ENCODE measurements at regions not wholly inside any gene's neighbourhood (a gene's known extent, or its start where the extent isn't known, plus 50 kb on each side); places are given as distances from the start of the nearest gene placed in this dataset.
"Not testable (repeated sequence)": the region's sequence is repeated elsewhere in the genome, so short reads cannot be mapped to it uniquely, and the experiment has no call there.

DNA sequence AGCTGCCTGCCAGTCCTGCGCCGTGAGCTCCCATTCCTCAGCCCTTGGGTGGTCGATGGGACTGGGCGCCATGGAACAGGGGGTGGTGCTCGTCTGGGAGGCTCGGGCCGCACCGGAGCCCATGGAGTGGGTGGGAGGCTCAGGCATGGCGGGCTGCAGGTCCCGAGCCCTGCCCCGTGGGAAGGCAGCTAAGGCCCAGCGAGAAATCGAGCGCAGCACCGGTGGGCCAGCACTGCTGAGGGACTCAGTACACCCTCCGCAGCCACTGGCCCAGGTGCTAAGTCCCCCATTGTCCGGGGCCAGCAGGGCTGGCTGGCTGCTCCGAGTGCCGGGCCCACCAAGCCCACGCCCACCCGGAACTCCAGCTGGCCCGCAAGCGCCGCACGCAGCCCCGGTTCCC lies 501.0 kb upstream of the BRINP1 start:
- 89 to 96% methylated on average over 11 to 26 of the region's 26 CpGs for WGBS, 2 donors
- not testable (repeated sequence) for H3K27me3 ChIP-seq (ENCODE audit: control insufficient read depth in 1 of 2, insufficient read depth in 2 of 2, low read length in 2 of 2); H3K4me1 ChIP-seq (ENCODE audit: control insufficient read depth in 2 of 2, insufficient read depth in 2 of 2, low read length in 1 of 2); H3K36me3 ChIP-seq (ENCODE audit: control insufficient read depth in 2 of 2, insufficient read depth in 2 of 2, low read length in 1 of 2); H3K9me3 ChIP-seq (ENCODE audit: control insufficient read depth in 2 of 2, insufficient read depth in 1 of 2, low read depth in 1 of 2, low read length in 1 of 2); H3K27ac ChIP-seq (ENCODE audit: low read depth in 2 of 2, low read length in 1 of 2); H3K4me3 ChIP-seq (ENCODE audit: low read depth in 1 of 2, low read length in 2 of 2)

DNA sequence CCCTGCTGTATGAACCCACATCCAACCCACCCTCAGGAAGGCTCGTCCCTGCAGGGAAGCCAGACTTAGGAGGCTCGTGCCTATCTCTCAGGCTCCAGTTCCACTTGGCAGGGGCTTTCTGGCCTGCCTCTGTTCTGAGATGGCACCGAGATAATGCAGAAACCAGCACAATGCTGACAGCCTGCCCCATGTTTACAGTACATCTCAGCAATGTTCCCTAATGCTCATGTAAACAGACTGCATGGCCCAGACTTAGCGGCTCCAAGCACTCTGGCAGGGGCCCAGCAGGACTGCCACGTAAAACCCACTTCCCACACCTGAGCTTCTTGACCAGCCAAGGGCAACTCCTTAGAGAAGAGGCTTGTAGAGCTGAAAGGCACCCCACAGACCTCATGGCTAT lies 499.5 kb upstream of the BRINP1 start:
- Histone ChIP-seq H3K27ac (ENCODE audit: low read depth in 2 of 2, low read length in 1 of 2) (no peak overlapping the region), H3K4me1 (ENCODE audit: control insufficient read depth in 2 of 2, insufficient read depth in 2 of 2, low read length in 1 of 2) (no peaks in the 10 kb centered on the region), H3K27me3 (ENCODE audit: control insufficient read depth in 1 of 2, insufficient read depth in 2 of 2, low read length in 2 of 2) (no peaks in the 10 kb centered on the region), H3K9me3 (ENCODE audit: control insufficient read depth in 2 of 2, insufficient read depth in 1 of 2, low read depth in 1 of 2, low read length in 1 of 2) (peaks cover 0 to 4% of the 10 kb centered on the region in 2 donors), H3K36me3 (ENCODE audit: control insufficient read depth in 2 of 2, insufficient read depth in 2 of 2, low read length in 1 of 2) (no peaks in the 10 kb centered on the region), H3K4me3 (ENCODE audit: low read depth in 1 of 2, low read length in 2 of 2) (no peak overlapping the region)
- 24 to 38% methylated on average over 5 of the region's 5 CpGs for WGBS, 2 donors

- no peaks in the 10 kb centered on the region for H3K36me3 ChIP-seq (ENCODE audit: control insufficient read depth in 2 of 2, insufficient read depth in 2 of 2, low read length in 1 of 2)
- no peaks in the 10 kb centered on the region for H3K4me1 ChIP-seq (ENCODE audit: control insufficient read depth in 2 of 2, insufficient read depth in 2 of 2, low read length in 1 of 2)
- H3K27me3 ChIP-seq (ENCODE audit: control insufficient read depth in 1 of 2, insufficient read depth in 2 of 2, low read length in 2 of 2), result no peaks in the 10 kb centered on the region
- H3K9me3 ChIP-seq (ENCODE audit: control insufficient read depth in 2 of 2, insufficient read depth in 1 of 2, low read depth in 1 of 2, low read length in 1 of 2), result no peaks in the 10 kb centered on the region
- no peak overlapping the region for H3K27ac ChIP-seq (ENCODE audit: low read depth in 2 of 2, low read length in 1 of 2)
- H3K4me3 ChIP-seq (ENCODE audit: low read depth in 1 of 2, low read length in 2 of 2), result no peak overlapping the region
Observed at GRCh38 chr9:119861842-119862241, 492.6 kb upstream of the BRINP1 start.

GRCh38 chr9:119859128-119859527 lies 489.9 kb upstream of the BRINP1 start:
- Histone ChIP-seq H3K36me3 (ENCODE audit: control insufficient read depth in 2 of 2, insufficient read depth in 2 of 2, low read length in 1 of 2) (no peaks in the 10 kb centered on the region), H3K4me3 (ENCODE audit: low read depth in 1 of 2, low read length in 2 of 2) (no peak overlapping the region), H3K4me1 (ENCODE audit: control insufficient read depth in 2 of 2, insufficient read depth in 2 of 2, low read length in 1 of 2) (no peaks in the 10 kb centered on the region), H3K27ac (ENCODE audit: low read depth in 2 of 2, low read length in 1 of 2) (no peak overlapping the region), H3K9me3 (ENCODE audit: control insufficient read depth in 2 of 2, insufficient read depth in 1 of 2, low read depth in 1 of 2, low read length in 1 of 2) (no peaks in the 10 kb centered on the region), H3K27me3 (ENCODE audit: control insufficient read depth in 1 of 2, insufficient read depth in 2 of 2, low read length in 2 of 2) (no peaks in the 10 kb centered on the region)
- 73 to 82% methylated on average over 2 of the region's 2 CpGs for WGBS, 2 donors

DNA sequence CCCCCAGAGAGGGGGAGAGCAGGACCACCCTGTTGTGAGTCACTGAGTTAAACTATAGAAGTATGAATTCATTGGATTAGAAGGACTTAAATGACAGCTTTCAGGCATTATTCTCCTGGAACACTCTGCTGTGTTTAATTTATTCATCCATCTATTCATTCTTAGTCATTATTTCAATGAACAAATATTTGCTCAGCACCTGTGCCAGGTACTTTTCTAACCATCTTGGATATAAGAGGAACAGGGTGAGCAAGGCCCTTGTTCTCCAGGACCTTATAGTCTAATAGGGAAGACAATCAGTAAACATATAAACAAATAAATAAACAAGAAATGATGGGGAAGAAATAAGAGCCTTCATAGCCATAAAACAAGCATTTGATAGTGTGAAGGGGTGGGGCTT lies 483.9 kb upstream of the BRINP1 start:
- Histone ChIP-seq H3K27me3 (ENCODE audit: control insufficient read depth in 1 of 2, insufficient read depth in 2 of 2, low read length in 2 of 2) (no peaks in the 10 kb centered on the region), H3K36me3 (ENCODE audit: control insufficient read depth in 2 of 2, insufficient read depth in 2 of 2, low read length in 1 of 2) (no peaks in the 10 kb centered on the region), H3K4me3 (ENCODE audit: low read depth in 1 of 2, low read length in 2 of 2) (no peak overlapping the region), H3K9me3 (ENCODE audit: control insufficient read depth in 2 of 2, insufficient read depth in 1 of 2, low read depth in 1 of 2, low read length in 1 of 2) (no peaks in the 10 kb centered on the region), H3K4me1 (ENCODE audit: control insufficient read depth in 2 of 2, insufficient read depth in 2 of 2, low read length in 1 of 2) (peaks cover 0 to 2% of the 10 kb centered on the region in 2 donors), H3K27ac (ENCODE audit: low read depth in 2 of 2, low read length in 1 of 2) (no peak overlapping the region)

DNA sequence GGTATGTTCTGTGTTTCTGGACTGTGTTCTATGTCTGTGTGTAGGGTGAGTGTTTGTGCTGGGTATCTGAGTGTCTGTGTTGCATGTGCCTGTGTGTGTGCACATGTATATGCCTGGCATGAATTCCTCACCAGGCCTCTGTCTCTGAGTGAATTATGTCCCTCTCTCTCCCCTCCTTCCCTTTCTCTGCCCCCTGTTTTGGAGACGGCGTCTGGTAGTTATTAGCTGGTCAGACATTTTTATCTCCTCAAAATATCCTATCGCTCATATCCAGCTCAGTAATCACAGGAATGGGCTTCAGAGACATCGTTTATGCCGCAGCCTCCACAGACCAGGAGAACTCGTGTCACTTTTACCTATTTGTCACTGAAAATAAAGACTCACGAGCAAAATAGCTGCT lies 483.2 kb upstream of the BRINP1 start:
- H3K4me1 ChIP-seq (ENCODE audit: control insufficient read depth in 2 of 2, insufficient read depth in 2 of 2, low read length in 1 of 2), result peaks cover 0 to 2% of the 10 kb centered on the region in 2 donors
- no peak overlapping the region for H3K4me3 ChIP-seq (ENCODE audit: low read depth in 1 of 2, low read length in 2 of 2)
- no peak overlapping the region for H3K27ac ChIP-seq (ENCODE audit: low read depth in 2 of 2, low read length in 1 of 2)
- H3K27me3 ChIP-seq (ENCODE audit: control insufficient read depth in 1 of 2, insufficient read depth in 2 of 2, low read length in 2 of 2), result no peaks in the 10 kb centered on the region
- no peaks in the 10 kb centered on the region for H3K36me3 ChIP-seq (ENCODE audit: control insufficient read depth in 2 of 2, insufficient read depth in 2 of 2, low read length in 1 of 2)
- WGBS, 2 donors, result 42 to 55% methylated on average over 7 of the region's 7 CpGs
- H3K9me3 ChIP-seq (ENCODE audit: control insufficient read depth in 2 of 2, insufficient read depth in 1 of 2, low read depth in 1 of 2, low read length in 1 of 2), result no peaks in the 10 kb centered on the region

- Histone ChIP-seq H3K36me3 (ENCODE audit: control insufficient read depth in 2 of 2, insufficient read depth in 2 of 2, low read length in 1 of 2) (no peaks in the 10 kb centered on the region), H3K27me3 (ENCODE audit: control insufficient read depth in 1 of 2, insufficient read depth in 2 of 2, low read length in 2 of 2) (no peaks in the 10 kb centered on the region)
- 47 to 62% methylated on average over 3 of the region's 3 CpGs for WGBS, 2 donors
Observed at GRCh38 chr9:119844431-119844830, 475.2 kb upstream of the BRINP1 start.

DNA sequence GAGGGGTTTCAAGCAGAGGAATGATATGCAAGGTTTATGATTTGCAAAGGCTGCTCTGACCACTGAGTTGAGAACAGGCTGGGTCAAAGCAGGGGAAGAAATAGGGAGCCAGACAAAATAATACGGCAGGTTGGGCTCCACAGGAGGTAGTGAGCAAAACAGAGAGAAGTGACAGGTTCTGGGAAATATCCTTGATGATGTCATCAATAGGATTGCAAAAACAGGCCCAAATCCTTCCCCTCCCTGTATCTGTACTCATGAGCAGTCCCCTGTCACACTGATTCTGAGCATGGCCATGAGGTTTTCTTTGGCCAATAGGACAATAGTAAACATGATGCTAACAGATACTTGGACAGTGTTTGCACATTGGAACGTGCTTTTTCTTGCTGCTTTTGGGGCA lies 471.8 kb upstream of the BRINP1 start:
- Histone ChIP-seq H3K4me1 (ENCODE audit: control insufficient read depth in 2 of 2, insufficient read depth in 2 of 2, low read length in 1 of 2) (no peaks in the 10 kb centered on the region), H3K27me3 (ENCODE audit: control insufficient read depth in 1 of 2, insufficient read depth in 2 of 2, low read length in 2 of 2) (no peaks in the 10 kb centered on the region), H3K27ac (ENCODE audit: low read depth in 2 of 2, low read length in 1 of 2) (no peak overlapping the region), H3K4me3 (ENCODE audit: low read depth in 1 of 2, low read length in 2 of 2) (no peak overlapping the region), H3K36me3 (ENCODE audit: control insufficient read depth in 2 of 2, insufficient read depth in 2 of 2, low read length in 1 of 2) (no peaks in the 10 kb centered on the region), H3K9me3 (ENCODE audit: control insufficient read depth in 2 of 2, insufficient read depth in 1 of 2, low read depth in 1 of 2, low read length in 1 of 2) (no peaks in the 10 kb centered on the region)
- WGBS, 2 donors, result 64 to 69% methylated on average over 2 of the region's 2 CpGs

More at GRCh38 chr9:119844431-119844830, 475.2 kb upstream of the BRINP1 start:
- Histone ChIP-seq H3K4me3 (ENCODE audit: low read depth in 1 of 2, low read length in 2 of 2) (no peak overlapping the region), H3K9me3 (ENCODE audit: control insufficient read depth in 2 of 2, insufficient read depth in 1 of 2, low read depth in 1 of 2, low read length in 1 of 2) (peaks cover 0 to 4% of the 10 kb centered on the region in 2 donors), H3K27ac (ENCODE audit: low read depth in 2 of 2, low read length in 1 of 2) (no peak overlapping the region), H3K4me1 (ENCODE audit: control insufficient read depth in 2 of 2, insufficient read depth in 2 of 2, low read length in 1 of 2) (no peaks in the 10 kb centered on the region)

- no peaks in the 10 kb centered on the region for H3K9me3 ChIP-seq (ENCODE audit: control insufficient read depth in 2 of 2, insufficient read depth in 1 of 2, low read depth in 1 of 2, low read length in 1 of 2)
- 49 to 61% methylated on average over 9 of the region's 9 CpGs for WGBS, 2 donors
- no peaks in the 10 kb centered on the region for H3K4me1 ChIP-seq (ENCODE audit: control insufficient read depth in 2 of 2, insufficient read depth in 2 of 2, low read length in 1 of 2)
- no peaks in the 10 kb centered on the region for H3K36me3 ChIP-seq (ENCODE audit: control insufficient read depth in 2 of 2, insufficient read depth in 2 of 2, low read length in 1 of 2)
- no peak overlapping the region for H3K4me3 ChIP-seq (ENCODE audit: low read depth in 1 of 2, low read length in 2 of 2)
- no peak overlapping the region for H3K27ac ChIP-seq (ENCODE audit: low read depth in 2 of 2, low read length in 1 of 2)
- no peaks in the 10 kb centered on the region for H3K27me3 ChIP-seq (ENCODE audit: control insufficient read depth in 1 of 2, insufficient read depth in 2 of 2, low read length in 2 of 2)
Observed at GRCh38 chr9:119839888-119840287, 470.7 kb upstream of the BRINP1 start.

DNA sequence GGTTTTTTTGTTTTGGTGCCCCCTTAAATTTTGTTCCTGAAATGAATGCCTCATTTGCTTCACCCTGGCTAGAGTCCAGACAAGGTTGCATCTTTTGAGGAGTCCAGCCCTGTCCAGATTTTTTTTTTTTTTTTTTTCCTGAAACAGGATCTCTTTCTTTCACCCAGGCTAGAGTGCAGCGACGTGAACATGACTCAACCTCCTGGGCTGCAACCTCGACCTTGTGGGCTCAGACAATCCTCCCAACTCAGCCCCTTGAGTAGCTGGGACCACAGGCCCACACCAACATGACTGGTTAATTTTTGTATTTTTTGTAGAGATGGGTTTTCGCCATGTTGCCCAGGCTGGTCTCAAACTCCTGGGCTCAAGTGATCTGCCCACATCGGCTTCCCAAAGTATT lies 469.0 kb upstream of the BRINP1 start:
- WGBS, 2 donors, result 83 to 85% methylated on average over 5 of the region's 5 CpGs
- Histone ChIP-seq H3K4me3 (ENCODE audit: low read depth in 1 of 2, low read length in 2 of 2) (no peak overlapping the region), H3K36me3 (ENCODE audit: control insufficient read depth in 2 of 2, insufficient read depth in 2 of 2, low read length in 1 of 2) (no peaks in the 10 kb centered on the region), H3K27ac (ENCODE audit: low read depth in 2 of 2, low read length in 1 of 2) (no peak overlapping the region), H3K4me1 (ENCODE audit: control insufficient read depth in 2 of 2, insufficient read depth in 2 of 2, low read length in 1 of 2) (no peaks in the 10 kb centered on the region), H3K9me3 (ENCODE audit: control insufficient read depth in 2 of 2, insufficient read depth in 1 of 2, low read depth in 1 of 2, low read length in 1 of 2) (no peaks in the 10 kb centered on the region), H3K27me3 (ENCODE audit: control insufficient read depth in 1 of 2, insufficient read depth in 2 of 2, low read length in 2 of 2) (no peaks in the 10 kb centered on the region)
